Endothelial cell of umbilical vein (primary cell): ENCODE measurements at regions not wholly inside any gene's neighbourhood (a gene's known extent, or its start where the extent isn't known, plus 50 kb on each side); places are given as distances from the start of the nearest gene placed in this dataset.

ENCODE experiments used
- BruUV-seq: library from RNA; stranded (reverse); fragments of 400-500 nt; replicated peaks from 2 replicates; lab custom pipeline; 2021; lab: Mats Ljungman, UMichigan
- CTCF ChIA-PET: fragments of 300-600, 350-600 bp; sonication (Branson Sonifier 250); formaldehyde crosslinking; loops from one replicate; lab custom pipeline; 2021; ENCODE audit warnings: antibody characterized with exemption, inconsistent platforms; lab: Charles Lee
- POLR2A ChIA-PET: fragments of 300-600, 350-600 bp; sonication (Branson Sonifier 250); formaldehyde crosslinking; loops from one replicate; lab custom pipeline; 2021; ENCODE audit warnings: antibody characterized with exemption, inconsistent platforms; lab: Charles Lee
- DNase-seq: peaks from one replicate; pipeline ENCODE4 v3.0.0-alpha.2; 2011; ENCODE audit warnings: low read depth, low spot score
- FAIRE-seq: peaks from 2 replicates; lab custom pipeline; 2011; peaks lifted over from hg19 to GRCh38; lab: Jason Lieb, UNC
- H2AFZ ChIP-seq: 2 replicates; pipeline ENCODE4 v1.6.0; 2012; ENCODE audit warnings: low read depth, low read length, control low read depth, inconsistent platforms
- H3K27ac ChIP-seq: 2 replicates; pipeline ENCODE4 v1.5.1; 2011; ENCODE audit warnings: low read depth, mild to moderate bottlenecking, control low read depth, low read length, moderate library complexity; ENCODE audit not compliant: insufficient read depth
- H3K27me3 ChIP-seq, 2 experiments: 2 replicates each; pipeline versions ENCODE4 v1.6.0 to v1.6.1; 2011; ENCODE audit warnings: low read length in 2 of 2, mixed read lengths in 1 of 2; ENCODE audit not compliant: control insufficient read depth in 2 of 2, insufficient read depth in 2 of 2
- H3K36me3 ChIP-seq, 2 experiments: 2 replicates in 1 of 2; 3 replicates in 1 of 2; pipeline ENCODE4 v1.5.1; 2011; ENCODE audit warnings: low read length in 2 of 2, mild to moderate bottlenecking in 1 of 2, moderate library complexity in 1 of 2; ENCODE audit not compliant: control insufficient read depth in 2 of 2, insufficient read depth in 2 of 2; ENCODE audit errors: extremely low read depth in 1 of 2
- H3K4me1 ChIP-seq: 3 replicates; pipeline ENCODE4 v1.5.1; 2011; ENCODE audit warnings: mild to moderate bottlenecking, low read length; ENCODE audit not compliant: control insufficient read depth, insufficient read depth; ENCODE audit errors: extremely low read depth
- H3K4me2 ChIP-seq: 2 replicates; pipeline ENCODE4 v1.6.1; 2011; ENCODE audit warnings: low read length, control low read depth, mixed read lengths; ENCODE audit not compliant: insufficient read depth
- H3K4me3 ChIP-seq, 3 experiments: fragments of 200-600 bp in 1 of 3; sonication (generic), shearing (Covaris generic) in 1 of 3; replicated peaks in 1 of 3; 2 replicates each; pipeline ENCODE4 v1.5.1; 2011 to 2016; ENCODE audit warnings: control low read depth in 3 of 3, low read length in 3 of 3, mild to moderate bottlenecking in 2 of 3, inconsistent platforms in 1 of 3, low read depth in 1 of 3, moderate library complexity in 1 of 3; ENCODE audit not compliant: insufficient read depth in 1 of 3
- H3K79me2 ChIP-seq: 2 replicates; pipeline ENCODE4 v1.6.0; 2012; ENCODE audit warnings: low read length, inconsistent platforms; ENCODE audit not compliant: control insufficient read depth, insufficient read depth
- H3K9ac ChIP-seq: replicated peaks from 2 replicates; pipeline ENCODE3; 2011; ENCODE audit warnings: low read length, control low read depth; ENCODE audit not compliant: insufficient read depth; ENCODE audit errors: extremely low read depth
- H3K9me1 ChIP-seq: replicated peaks from 3 replicates; pipeline ENCODE4 v1.6.0; 2011; ENCODE audit warnings: mild to moderate bottlenecking, low read length; ENCODE audit not compliant: control insufficient read depth, insufficient read depth; ENCODE audit errors: extremely low read depth
- H3K9me3 ChIP-seq: replicated peaks from 2 replicates; pipeline ENCODE4 v1.5.1; 2012; ENCODE audit warnings: low read length, inconsistent platforms; ENCODE audit not compliant: control insufficient read depth, insufficient read depth
- H4K20me1 ChIP-seq: replicated peaks from 2 replicates; pipeline ENCODE3; 2011; ENCODE audit warnings: mild to moderate bottlenecking, low read length; ENCODE audit not compliant: control insufficient read depth, insufficient read depth; ENCODE audit errors: extremely low read depth
- CTCF ChIP-seq, 2 donors: IDR thresholded peaks; 1 replicate in 1 of 2; 2 replicates in 1 of 2; pipeline ENCODE4 v1.5.1; 2011; ENCODE audit warnings: low read length in 2 of 2, mild to moderate bottlenecking in 2 of 2, moderate library complexity in 2 of 2, control low read depth in 1 of 2, inconsistent platforms in 1 of 2, low read depth in 1 of 2; ENCODE audit not compliant: insufficient read depth in 1 of 2; ENCODE audit errors: extremely low read depth in 1 of 2
- EZH2 ChIP-seq: IDR thresholded peaks from 2 replicates; pipeline ENCODE4 v1.6.1; 2012; ENCODE audit warnings: borderline replicate concordance, low read depth, mild to moderate bottlenecking, moderate library complexity, low read length, inconsistent platforms; ENCODE audit not compliant: severe bottlenecking
- FOS ChIP-seq: IDR thresholded peaks from 2 replicates; pipeline ENCODE4 v1.6.1; 2011; ENCODE audit warnings: mild to moderate bottlenecking, low read length, moderate library complexity, borderline replicate concordance; ENCODE audit not compliant: insufficient read depth
- GATA2 ChIP-seq: IDR thresholded peaks from 2 replicates; pipeline ENCODE4 v1.7.0; 2011; ENCODE audit warnings: low read depth, mild to moderate bottlenecking, moderate library complexity, mixed read lengths, low read length; ENCODE audit not compliant: insufficient read length, insufficient read depth
- JUN ChIP-seq: IDR thresholded peaks from 2 replicates; pipeline ENCODE4 v1.6.1; 2011; ENCODE audit warnings: borderline replicate concordance, low read depth; ENCODE audit not compliant: insufficient read length, insufficient read depth
- MAX ChIP-seq: IDR thresholded peaks from 2 replicates; pipeline ENCODE4 v1.6.1; 2011; ENCODE audit not compliant: insufficient read depth, insufficient read length
- MYC ChIP-seq: IDR thresholded peaks from one replicate; pipeline ENCODE4 v1.6.1; 2011; ENCODE audit warnings: mild to moderate bottlenecking, low read depth, low read length
- POLR2A ChIP-seq: IDR thresholded peaks from 2 replicates; pipeline ENCODE4 v1.6.1; 2012; ENCODE audit warnings: low read depth, mild to moderate bottlenecking, control low read depth, low read length
- POLR2AphosphoS5 ChIP-seq: IDR thresholded peaks from 2 replicates; pipeline ENCODE4 v1.6.1; 2012; ENCODE audit warnings: low read depth, mild to moderate bottlenecking, control low read depth, low read length, moderate library complexity; ENCODE audit not compliant: insufficient read depth
- dilution Hi-C: fragments of 300-500 bp; cut with MboI; formaldehyde crosslinking; loops from one replicate; pipeline ENCODE4 v1.15.0; 2019; ENCODE audit warnings: low sequenced_read_pairs; ENCODE audit not compliant: extremely low pct_ligation_motif_present
- intact Hi-C: fragments of 100-400 bp; cut with micrococcal nuclease; formaldehyde crosslinking; loops from one replicate; pipeline ENCODE4 v1.10.0; 2022

DNA sequence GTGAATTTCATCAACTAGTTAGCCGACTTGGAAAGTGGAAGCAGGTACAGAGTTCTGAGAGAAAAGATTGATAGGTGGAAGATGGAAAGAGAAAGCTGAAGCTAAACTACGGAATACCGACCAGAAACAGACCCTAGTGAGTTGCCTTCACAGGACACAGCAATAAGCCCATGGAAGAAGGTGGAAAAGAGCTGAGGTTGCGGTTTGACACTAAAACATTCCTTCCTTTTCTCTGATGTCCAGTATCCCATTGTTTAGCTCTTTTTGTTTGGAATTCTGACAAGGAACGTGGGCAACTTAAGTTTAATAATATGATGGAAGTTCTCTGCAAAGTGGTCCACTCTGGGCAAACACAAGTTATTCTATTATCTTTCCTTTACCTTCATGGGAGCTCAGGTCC lies 110.1 kb upstream of the ADTRP start:
- Histone ChIP-seq H3K4me3 (no peak overlapping the region), H3K9ac (no peak overlapping the region), H3K9me1 (no peaks in the 10 kb centered on the region), H3K27me3 (no peaks in the 10 kb centered on the region), H4K20me1 (no peaks in the 10 kb centered on the region), H3K9me3 (no peaks in the 10 kb centered on the region), H3K36me3 (no peaks in the 10 kb centered on the region), H2AFZ (no peak overlapping the region), H3K4me1 (no peaks in the 10 kb centered on the region), H3K4me2 (no peak overlapping the region), H3K79me2 (no peaks in the 10 kb centered on the region), H3K27ac (no peak overlapping the region)
- dilution Hi-C loops: no loop called here
- intact Hi-C loops: no loop called here
- no peak for FAIRE-seq
- DNase-seq: no peak
- TF ChIP-seq FOS (no peak), EZH2 (no peak), GATA2 (no peak), POLR2A (no peak), CTCF (IDR thresholded peaks at IDR 0.05; ENCODE audit: extremely low read depth in 1 of 2, insufficient read depth in 1 of 2, low read depth in 1 of 2, low read length in 2 of 2) (no peak), MYC (no peak), POLR2AphosphoS5 (no peak), JUN (no peak), MAX (no peak)
- ChIA-PET CTCF (no interaction called here), POLR2A (no interaction called here)
- no TSS peak for BruUV-seq
